HG03565 (cell line): ENCODE measurements at regions not wholly inside any gene's neighbourhood (a gene's known extent, or its start where the extent isn't known, plus 50 kb on each side); places are given as distances from the start of the nearest gene placed in this dataset.
"Not testable (repeated sequence)": the region's sequence is repeated elsewhere in the genome, so short reads cannot be mapped to it uniquely, and the experiment has no call there.

ENCODE experiments used
- ATAC-seq: cut with Tn5 transposase; IDR thresholded peaks from one replicate; pipeline ENCODE4 v1.9.1; 2021; ENCODE audit warnings: mild to moderate bottlenecking, moderate library complexity; ENCODE audit not compliant: unreplicated experiment

GRCh38 chr3:101913168-101913567, 63.9 kb downstream of the NFKBIZ start:
- ATAC-seq = no peak

GRCh38 chr3:101917761-101918160, 68.4 kb downstream of the NFKBIZ start:
- not testable (repeated sequence) for ATAC-seq

GRCh38 chr3:101922151-101922725, 72.9 kb downstream of the NFKBIZ start:
- ATAC-seq = not testable (repeated sequence)

GRCh38 chr3:101924621-101925020, 75.3 kb downstream of the NFKBIZ start:
- not testable (repeated sequence) for ATAC-seq

GRCh38 chr3:101925124-101925523, 75.8 kb downstream of the NFKBIZ start:
- ATAC-seq = not testable (repeated sequence)

- ATAC-seq = no peak
Observed at GRCh38 chr3:101925564-101925963, 76.2 kb downstream of the NFKBIZ start.

GRCh38 chr3:101926594-101927105, 77.3 kb downstream of the NFKBIZ start:
- ATAC-seq = no peak

- no peak for ATAC-seq
Observed at GRCh38 chr3:101928890-101929289, 79.6 kb downstream of the NFKBIZ start.

GRCh38 chr3:101931081-101931480, 81.8 kb downstream of the NFKBIZ start:
- ATAC-seq = no peak

- no peak for ATAC-seq
Observed at GRCh38 chr3:101932326-101933068, 83.2 kb downstream of the NFKBIZ start.

GRCh38 chr3:101936419-101937356, 87.4 kb downstream of the NFKBIZ start:
- peak; percentile 89 for ATAC-seq

- peak; percentile 42 for ATAC-seq
Observed at GRCh38 chr3:101938262-101938847, 89.0 kb downstream of the NFKBIZ start.

GRCh38 chr3:101939361-101940049, 90.2 kb downstream of the NFKBIZ start:
- no peak for ATAC-seq

- no peak for ATAC-seq
Observed at GRCh38 chr3:101940521-101941317, 91.4 kb downstream of the NFKBIZ start.

- ATAC-seq = no peak
Observed at GRCh38 chr3:101941318-101942040, 92.2 kb downstream of the NFKBIZ start.

- ATAC-seq = no peak
Observed at GRCh38 chr3:101942356-101942755, 93.0 kb downstream of the NFKBIZ start.

- peak; percentile 26 for ATAC-seq
Observed at GRCh38 chr3:101943029-101943428, 93.7 kb downstream of the NFKBIZ start.

- ATAC-seq = no peak
Observed at GRCh38 chr3:101944308-101944707, 95.0 kb downstream of the NFKBIZ start.

GRCh38 chr3:101945980-101946379, 96.7 kb downstream of the NFKBIZ start:
- no peak for ATAC-seq
